ENCODE measurements at regions not wholly inside any gene's neighbourhood (a gene's known extent, or its start where the extent isn't known, plus 50 kb on each side); places are given as distances from the start of the nearest gene placed in this dataset.
"Not testable (repeated sequence)": the region's sequence is repeated elsewhere in the genome, so short reads cannot be mapped to it uniquely, and the experiment has no call there.

DNA sequence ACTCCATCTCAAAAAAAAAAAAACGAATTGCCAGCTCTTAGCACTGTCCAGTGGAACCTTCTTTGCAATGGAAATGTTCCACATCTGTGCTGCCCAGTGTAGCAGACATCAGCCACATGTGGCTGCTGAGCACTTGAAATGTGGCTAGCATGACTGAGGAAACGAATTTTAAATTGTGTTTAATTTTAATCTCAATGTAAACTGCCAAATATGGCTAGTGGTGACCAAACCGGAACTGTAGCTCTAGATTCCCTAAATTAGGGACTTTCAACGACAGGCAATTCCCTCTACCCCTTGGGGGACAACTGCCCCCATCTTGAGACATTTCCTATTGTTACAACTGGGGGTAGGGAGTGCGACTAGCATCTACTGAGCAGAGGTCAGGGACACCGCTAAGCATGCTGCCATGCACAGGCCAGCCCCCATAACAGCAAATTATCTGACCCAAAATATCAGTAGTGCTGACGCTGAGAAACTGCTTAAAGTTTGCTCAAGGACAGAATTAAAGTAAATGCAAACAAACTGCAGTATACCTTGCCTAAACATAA, 52.4 kb upstream of the PDPR start:
- H3K4me1 Mint-ChIP-seq (ENCODE audit: low read depth); H3K4me3 Mint-ChIP-seq; H3K9me3 Mint-ChIP-seq; H3K36me3 Mint-ChIP-seq (ENCODE audit: low read depth); H3K27me3 Mint-ChIP-seq; intact Hi-C loops (cut with micrococcal nuclease); H3K27ac Mint-ChIP-seq: not testable (repeated sequence)

GRCh38 chr16:70062947-70063346, 51.2 kb upstream of the PDPR start:
- H3K4me1 Mint-ChIP-seq (ENCODE audit: low read depth); H3K27ac Mint-ChIP-seq; H3K36me3 Mint-ChIP-seq (ENCODE audit: low read depth); H3K27me3 Mint-ChIP-seq; H3K4me3 Mint-ChIP-seq; H3K9me3 Mint-ChIP-seq; intact Hi-C loops (cut with micrococcal nuclease): not testable (repeated sequence)
